DOHH2 (cell line): ENCODE measurements at regions not wholly inside any gene's neighbourhood (a gene's known extent, or its start where the extent isn't known, plus 50 kb on each side); places are given as distances from the start of the nearest gene placed in this dataset.
"Not testable (repeated sequence)": the region's sequence is repeated elsewhere in the genome, so short reads cannot be mapped to it uniquely, and the experiment has no call there.

Source experiments
- H3F3A ChIP-seq: fragments of 200-600 bp; sonication (generic), shearing (Covaris generic); 2 replicates; pipeline ENCODE4 v1.6.0; 2016; ENCODE audit warnings: antibody characterized with exemption, mild to moderate bottlenecking; ENCODE audit not compliant: control insufficient read depth, insufficient read depth
- H3K27ac ChIP-seq: fragments of 200-600 bp; sonication (generic); 2 replicates; pipeline ENCODE4 v1.5.1; 2014; ENCODE audit warnings: low read depth, mild to moderate bottlenecking, low read length, moderate library complexity
- H3K27me3 ChIP-seq: fragments of 200-600 bp; sonication (generic); 2 replicates; pipeline ENCODE4 v1.6.1; 2014; ENCODE audit warnings: mild to moderate bottlenecking, low read length, mixed read lengths; ENCODE audit not compliant: control insufficient read depth
- H3K36me3 ChIP-seq: fragments of 200-600 bp; sonication (generic); 2 replicates; pipeline ENCODE4 v1.6.1; 2014; ENCODE audit warnings: mild to moderate bottlenecking, low read length, moderate library complexity, mixed read lengths; ENCODE audit not compliant: control insufficient read depth
- H3K4me1 ChIP-seq: fragments of 200-600 bp; sonication (generic); 2 replicates; pipeline ENCODE4 v1.6.1; 2014; ENCODE audit warnings: mild to moderate bottlenecking, low read length, mixed read lengths; ENCODE audit not compliant: control insufficient read depth
- H3K4me2 ChIP-seq: fragments of 200-600 bp; sonication (generic); 2 replicates; pipeline ENCODE4 v1.6.0; 2014; ENCODE audit warnings: mild to moderate bottlenecking, low read length, moderate library complexity
- H3K4me3 ChIP-seq: fragments of 200-600 bp; sonication (generic); 2 replicates; pipeline ENCODE4 v1.5.1; 2014; ENCODE audit warnings: mild to moderate bottlenecking, low read length, mixed read lengths
- H3K79me2 ChIP-seq: fragments of 200-600 bp; sonication (generic); 2 replicates; pipeline ENCODE4 v1.6.1; 2014; ENCODE audit warnings: mild to moderate bottlenecking, low read length, mixed read lengths; ENCODE audit not compliant: control insufficient read depth
- H3K9me2 ChIP-seq: fragments of 200-600 bp; sonication (generic); replicated peaks from 2 replicates; pipeline ENCODE4 v1.6.1; 2014; ENCODE audit warnings: mild to moderate bottlenecking, low read length, mixed read lengths; ENCODE audit not compliant: control insufficient read depth
- H3K9me3 ChIP-seq: fragments of 200-600 bp; sonication (generic); 2 replicates; pipeline ENCODE4 v1.6.1; 2014; ENCODE audit warnings: antibody characterized with exemption, low read length, mixed read lengths; ENCODE audit not compliant: control insufficient read depth, insufficient read depth
- H4K20me1 ChIP-seq: fragments of 200-600 bp; sonication (generic); 2 replicates; pipeline ENCODE4 v1.6.0; 2014; ENCODE audit warnings: low read depth, mild to moderate bottlenecking, antibody characterized with exemption, low read length, moderate library complexity; ENCODE audit not compliant: control insufficient read depth, insufficient read depth
- CTCF ChIP-seq: fragments of 200-600 bp; sonication (generic); IDR thresholded peaks from one replicate; pipeline ENCODE4 v1.5.1; 2014; ENCODE audit warnings: antibody characterized with exemption, mild to moderate bottlenecking, low read depth, low read length; ENCODE audit not compliant: poor library complexity, severe bottlenecking
- EZH2phosphoT487 ChIP-seq: fragments of 200-600 bp; sonication (generic); IDR thresholded peaks from 2 replicates; pipeline ENCODE4 v1.6.1; 2017; ENCODE audit warnings: borderline replicate concordance, mild to moderate bottlenecking, antibody characterized with exemption, low read length, moderate library complexity, mixed read lengths

GRCh38 chr5:85458319-85458718 lies 1073.6 kb upstream of the EDIL3 start:
- no peak overlapping the region for H3K27ac ChIP-seq
- no peaks in the 10 kb centered on the region for H3K9me2 ChIP-seq
- H3K79me2 ChIP-seq = no peaks in the 10 kb centered on the region
- H3K4me2 ChIP-seq = no peak overlapping the region
- H3K36me3 ChIP-seq = no peaks in the 10 kb centered on the region
- H3K27me3 ChIP-seq = no peaks in the 10 kb centered on the region
- H3F3A ChIP-seq = no peaks in the 10 kb centered on the region
- H3K4me3 ChIP-seq = no peak overlapping the region
- no peaks in the 10 kb centered on the region for H3K9me3 ChIP-seq
- TF ChIP-seq EZH2phosphoT487 = no peak
- no peak for TF ChIP-seq CTCF
- no peaks in the 10 kb centered on the region for H4K20me1 ChIP-seq
- H3K4me1 ChIP-seq = no peaks in the 10 kb centered on the region

GRCh38 chr5:85462957-85463356 lies 1078.3 kb upstream of the EDIL3 start:
- Histone ChIP-seq H3K4me1 (no peaks in the 10 kb centered on the region), H3K36me3 (no peaks in the 10 kb centered on the region), H3K4me3 (no peak overlapping the region), H3K4me2 (no peak overlapping the region), H3K9me2 (no peaks in the 10 kb centered on the region), H4K20me1 (no peaks in the 10 kb centered on the region), H3K79me2 (no peaks in the 10 kb centered on the region), H3K27ac (no peak overlapping the region), H3K27me3 (no peaks in the 10 kb centered on the region), H3F3A (no peaks in the 10 kb centered on the region), H3K9me3 (no peaks in the 10 kb centered on the region)
- TF ChIP-seq EZH2phosphoT487 (no peak), CTCF (no peak)

GRCh38 chr5:85466423-85466822 lies 1081.7 kb upstream of the EDIL3 start:
- no peaks in the 10 kb centered on the region for H3F3A ChIP-seq
- no peaks in the 10 kb centered on the region for H4K20me1 ChIP-seq
- H3K9me3 ChIP-seq = no peaks in the 10 kb centered on the region
- H3K79me2 ChIP-seq = no peaks in the 10 kb centered on the region
- TF ChIP-seq EZH2phosphoT487 = no peak
- H3K9me2 ChIP-seq = no peaks in the 10 kb centered on the region
- no peak overlapping the region for H3K27ac ChIP-seq
- H3K4me2 ChIP-seq = no peak overlapping the region
- H3K27me3 ChIP-seq = no peaks in the 10 kb centered on the region
- H3K36me3 ChIP-seq = no peaks in the 10 kb centered on the region
- no peaks in the 10 kb centered on the region for H3K4me1 ChIP-seq
- H3K4me3 ChIP-seq = no peak overlapping the region

- H3K4me1 ChIP-seq = no peaks in the 10 kb centered on the region
- H3K79me2 ChIP-seq = no peaks in the 10 kb centered on the region
- no peaks in the 10 kb centered on the region for H4K20me1 ChIP-seq
- H3F3A ChIP-seq = no peaks in the 10 kb centered on the region
- H3K4me3 ChIP-seq = no peak overlapping the region
- H3K9me2 ChIP-seq = no peaks in the 10 kb centered on the region
- no peak overlapping the region for H3K27ac ChIP-seq
- no peaks in the 10 kb centered on the region for H3K36me3 ChIP-seq
- H3K4me2 ChIP-seq = no peak overlapping the region
- no peaks in the 10 kb centered on the region for H3K9me3 ChIP-seq
- H3K27me3 ChIP-seq = no peaks in the 10 kb centered on the region
- TF ChIP-seq CTCF (no peak), EZH2phosphoT487 (no peak)
Observed at GRCh38 chr5:85472749-85473148, 1088.1 kb upstream of the EDIL3 start.

- not testable (repeated sequence) for H3F3A ChIP-seq, H3K9me3 ChIP-seq
Observed at GRCh38 chr5:85475151-85475550, 1090.5 kb upstream of the EDIL3 start.

More at GRCh38 chr5:85475151-85475550, 1090.5 kb upstream of the EDIL3 start:
- not testable (repeated sequence) for H3K4me3 ChIP-seq, H3K4me2 ChIP-seq, H3K27me3 ChIP-seq, H4K20me1 ChIP-seq, H3K79me2 ChIP-seq, H3K9me2 ChIP-seq, H3K4me1 ChIP-seq, H3K27ac ChIP-seq, H3K36me3 ChIP-seq
